ENCODE measurements at regions not wholly inside any gene's neighbourhood (a gene's known extent, or its start where the extent isn't known, plus 50 kb on each side); places are given as distances from the start of the nearest gene placed in this dataset.

DNA sequence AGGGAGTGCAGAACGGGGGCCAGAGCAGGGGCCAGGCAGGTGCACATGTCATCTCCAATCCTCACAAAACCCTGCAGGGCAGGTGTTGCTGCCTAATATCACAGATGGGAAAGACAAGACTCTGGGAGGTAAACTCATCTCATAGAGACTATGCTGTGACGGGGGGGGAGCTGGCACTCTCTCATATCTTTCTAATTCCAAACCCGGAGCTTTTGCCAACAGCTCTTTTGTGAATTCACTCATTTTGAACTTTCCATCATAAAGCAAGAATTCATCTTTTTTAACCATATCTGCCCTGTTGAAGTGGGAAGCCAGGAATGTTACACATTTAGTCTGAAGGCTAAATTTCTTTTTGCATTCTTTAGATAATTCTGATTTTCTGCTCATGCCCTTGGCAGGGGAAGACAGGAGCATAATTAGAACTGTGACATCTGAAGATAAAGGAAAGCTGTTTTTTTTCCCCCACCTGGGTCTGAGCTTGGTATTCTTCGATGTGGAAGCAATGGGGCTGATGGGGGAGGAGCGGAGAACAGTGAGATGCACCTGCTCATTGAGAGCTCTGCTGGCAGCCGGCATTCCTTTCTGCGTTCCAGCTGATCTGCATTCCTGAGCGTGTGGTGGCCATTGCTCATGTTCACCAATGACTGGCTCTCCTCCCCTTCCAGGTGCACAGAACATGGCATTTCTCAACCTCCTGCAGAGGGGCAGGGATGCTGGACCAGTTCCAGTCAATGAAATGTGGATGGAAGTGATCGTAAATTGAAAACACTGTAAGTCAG, 159.2 kb downstream of the NSG2 start:
- DNase-seq (ENCODE audit: low spot score): no peak
- H3K4me3 ChIP-seq (ENCODE audit: low read depth in 1 of 3, low read length in 3 of 3): no peak overlapping the region
- no peaks in the 10 kb centered on the region for H3K9me3 ChIP-seq (ENCODE audit: control insufficient read depth in 4 of 4, low read length in 3 of 4)
- no peaks in the 10 kb centered on the region for H3K36me3 ChIP-seq (ENCODE audit: control insufficient read depth in 4 of 4, insufficient read depth in 3 of 4, low read depth in 1 of 4, low read length in 3 of 4)
- no peak overlapping the region for H3K9ac ChIP-seq (ENCODE audit: low read depth in 1 of 2, low read length in 2 of 2)
- H3K4me1 ChIP-seq (ENCODE audit: control insufficient read depth in 4 of 4, insufficient read depth in 4 of 4, low read length in 3 of 4): no peaks in the 10 kb centered on the region
- H3K27ac ChIP-seq (ENCODE audit: low read depth in 1 of 2, low read length in 2 of 2): no peak overlapping the region
- TF ChIP-seq, protein P1, sequence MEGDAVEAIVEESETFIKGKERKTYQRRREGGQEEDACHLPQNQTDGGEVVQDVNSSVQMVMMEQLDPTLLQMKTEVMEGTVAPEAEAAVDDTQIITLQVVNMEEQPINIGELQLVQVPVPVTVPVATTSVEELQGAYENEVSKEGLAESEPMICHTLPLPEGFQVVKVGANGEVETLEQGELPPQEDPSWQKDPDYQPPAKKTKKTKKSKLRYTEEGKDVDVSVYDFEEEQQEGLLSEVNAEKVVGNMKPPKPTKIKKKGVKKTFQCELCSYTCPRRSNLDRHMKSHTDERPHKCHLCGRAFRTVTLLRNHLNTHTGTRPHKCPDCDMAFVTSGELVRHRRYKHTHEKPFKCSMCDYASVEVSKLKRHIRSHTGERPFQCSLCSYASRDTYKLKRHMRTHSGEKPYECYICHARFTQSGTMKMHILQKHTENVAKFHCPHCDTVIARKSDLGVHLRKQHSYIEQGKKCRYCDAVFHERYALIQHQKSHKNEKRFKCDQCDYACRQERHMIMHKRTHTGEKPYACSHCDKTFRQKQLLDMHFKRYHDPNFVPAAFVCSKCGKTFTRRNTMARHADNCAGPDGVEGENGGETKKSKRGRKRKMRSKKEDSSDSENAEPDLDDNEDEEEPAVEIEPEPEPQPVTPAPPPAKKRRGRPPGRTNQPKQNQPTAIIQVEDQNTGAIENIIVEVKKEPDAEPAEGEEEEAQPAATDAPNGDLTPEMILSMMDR (IDR thresholded peaks at IDR 0.05; ENCODE audit: low read depth, low read length, missing input control): no peak
- TF ChIP-seq, protein P2, sequence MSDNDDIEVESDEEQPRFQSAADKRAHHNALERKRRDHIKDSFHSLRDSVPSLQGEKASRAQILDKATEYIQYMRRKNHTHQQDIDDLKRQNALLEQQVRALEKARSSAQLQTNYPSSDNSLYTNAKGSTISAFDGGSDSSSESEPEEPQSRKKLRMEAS (IDR thresholded peaks at IDR 0.05): no peak
- TF ChIP-seq NR2F2 (IDR thresholded peaks at IDR 0.05): no peak
- TF ChIP-seq FOXA2 (IDR thresholded peaks at IDR 0.05): no peak
- no peak for TF ChIP-seq HNF4G (IDR thresholded peaks at IDR 0.05)
- TF ChIP-seq HNF4A (conservative IDR thresholded peaks at IDR 0.05): no peak
- peaks cover 0 to 4% (median 0%) of the 10 kb centered on the region in 4 donors for H3K27me3 ChIP-seq (ENCODE audit: control insufficient read depth in 4 of 4, insufficient read depth in 4 of 4, low read length in 3 of 4)
- 56% methylated on average over 9 of the region's 9 CpGs for WGBS

DNA sequence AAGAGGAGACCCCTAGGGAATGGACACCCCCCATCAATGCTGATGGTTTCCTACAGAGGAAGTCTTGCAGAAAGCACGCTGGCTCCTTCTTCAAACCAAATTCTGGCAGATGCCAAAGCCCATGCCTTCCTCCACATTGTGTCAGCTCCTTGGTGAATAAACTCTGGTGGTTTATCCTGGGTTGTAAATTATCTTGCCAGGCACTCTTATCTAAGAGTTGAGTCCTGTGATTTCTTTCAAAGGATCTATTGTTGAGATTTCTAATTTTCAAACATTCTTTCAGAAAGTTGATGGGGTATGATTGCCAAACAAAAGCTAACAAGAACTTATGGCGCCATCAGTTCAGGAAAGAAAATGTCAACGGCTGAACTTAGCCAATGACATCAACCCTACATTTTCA, 160.4 kb downstream of the NSG2 start:
- H3K27ac ChIP-seq (ENCODE audit: low read depth in 1 of 2, low read length in 2 of 2): no peak overlapping the region
- no peaks in the 10 kb centered on the region for H3K4me1 ChIP-seq (ENCODE audit: control insufficient read depth in 4 of 4, insufficient read depth in 4 of 4, low read length in 3 of 4)
- H3K9me3 ChIP-seq (ENCODE audit: control insufficient read depth in 4 of 4, low read length in 3 of 4): no peaks in the 10 kb centered on the region
- peaks cover 0 to 13% (median 0%) of the 10 kb centered on the region in 4 donors for H3K27me3 ChIP-seq (ENCODE audit: control insufficient read depth in 4 of 4, insufficient read depth in 4 of 4, low read length in 3 of 4)
- H3K9ac ChIP-seq (ENCODE audit: low read depth in 1 of 2, low read length in 2 of 2): no peak overlapping the region
- WGBS: 84% methylated on average over 3 of the region's 3 CpGs
- no peak for DNase-seq (ENCODE audit: low spot score)
- TF ChIP-seq GABPA (IDR thresholded peaks at IDR 0.05 in 1 of 2, conservative IDR thresholded peaks at IDR 0.05 in 1 of 2): no peak
- TF ChIP-seq HNF4A (conservative IDR thresholded peaks at IDR 0.05): no peak
- TF ChIP-seq, protein P3, sequence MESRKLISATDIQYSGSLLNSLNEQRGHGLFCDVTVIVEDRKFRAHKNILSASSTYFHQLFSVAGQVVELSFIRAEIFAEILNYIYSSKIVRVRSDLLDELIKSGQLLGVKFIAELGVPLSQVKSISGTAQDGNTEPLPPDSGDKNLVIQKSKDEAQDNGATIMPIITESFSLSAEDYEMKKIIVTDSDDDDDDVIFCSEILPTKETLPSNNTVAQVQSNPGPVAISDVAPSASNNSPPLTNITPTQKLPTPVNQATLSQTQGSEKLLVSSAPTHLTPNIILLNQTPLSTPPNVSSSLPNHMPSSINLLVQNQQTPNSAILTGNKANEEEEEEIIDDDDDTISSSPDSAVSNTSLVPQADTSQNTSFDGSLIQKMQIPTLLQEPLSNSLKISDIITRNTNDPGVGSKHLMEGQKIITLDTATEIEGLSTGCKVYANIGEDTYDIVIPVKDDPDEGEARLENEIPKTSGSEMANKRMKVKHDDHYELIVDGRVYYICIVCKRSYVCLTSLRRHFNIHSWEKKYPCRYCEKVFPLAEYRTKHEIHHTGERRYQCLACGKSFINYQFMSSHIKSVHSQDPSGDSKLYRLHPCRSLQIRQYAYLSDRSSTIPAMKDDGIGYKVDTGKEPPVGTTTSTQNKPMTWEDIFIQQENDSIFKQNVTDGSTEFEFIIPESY (IDR thresholded peaks at IDR 0.05): no peak
- H3K36me3 ChIP-seq (ENCODE audit: control insufficient read depth in 4 of 4, insufficient read depth in 3 of 4, low read depth in 1 of 4, low read length in 3 of 4): no peaks in the 10 kb centered on the region
- H3K4me3 ChIP-seq (ENCODE audit: low read depth in 1 of 3, low read length in 3 of 3): no peak overlapping the region

DNA sequence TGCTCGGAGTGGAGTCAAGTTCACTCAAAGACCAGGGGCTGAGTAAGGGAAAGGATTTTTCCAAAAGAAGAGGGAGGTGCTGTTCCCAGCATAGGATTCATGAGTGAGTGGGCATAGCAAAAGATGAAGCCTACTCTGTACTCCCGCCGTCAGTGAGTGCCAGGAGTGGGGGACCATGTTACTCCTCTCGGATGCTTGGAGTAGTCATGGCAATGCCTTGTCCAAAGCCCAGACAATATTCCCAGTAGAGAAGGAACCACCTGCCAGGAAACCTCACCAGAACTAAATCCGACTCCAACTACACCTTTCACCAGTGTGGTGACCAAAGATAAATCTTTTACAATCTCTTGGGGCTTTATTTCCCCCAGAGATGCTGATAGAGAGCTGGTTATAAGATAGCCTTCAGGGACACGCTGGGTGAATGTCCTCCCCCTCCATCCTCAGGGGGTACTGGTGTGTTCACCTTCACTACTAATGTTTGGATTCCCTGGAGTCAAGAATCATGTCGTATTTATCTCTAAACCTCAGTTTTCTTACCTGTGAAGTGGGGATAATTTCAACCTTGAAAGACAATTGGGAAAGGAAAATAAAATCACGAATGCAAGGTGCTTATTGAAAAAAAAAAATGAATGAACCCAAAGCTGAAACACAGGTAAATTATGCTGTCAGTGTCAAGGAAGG, 165.2 kb downstream of the NSG2 start:
- Histone ChIP-seq H3K36me3 (ENCODE audit: control insufficient read depth in 4 of 4, insufficient read depth in 3 of 4, low read depth in 1 of 4, low read length in 3 of 4) (no peaks in the 10 kb centered on the region), H3K4me1 (ENCODE audit: control insufficient read depth in 4 of 4, insufficient read depth in 4 of 4, low read length in 3 of 4) (no peaks in the 10 kb centered on the region), H3K9ac (ENCODE audit: low read depth in 1 of 2, low read length in 2 of 2) (no peak overlapping the region), H3K9me3 (ENCODE audit: control insufficient read depth in 4 of 4, low read length in 3 of 4) (no peaks in the 10 kb centered on the region), H3K27ac (ENCODE audit: low read depth in 1 of 2, low read length in 2 of 2) (no peak overlapping the region), H3K27me3 (ENCODE audit: control insufficient read depth in 4 of 4, insufficient read depth in 4 of 4, low read length in 3 of 4) (peaks cover 0 to 16% (median 2%) of the 10 kb centered on the region in 4 donors), H3K4me3 (ENCODE audit: low read depth in 1 of 3, low read length in 3 of 3) (no peak overlapping the region)
- DNase-seq (ENCODE audit: low spot score): no peak
- 57% methylated on average over 8 of the region's 8 CpGs for WGBS
- TF ChIP-seq, protein P3 (IDR thresholded peaks at IDR 0.05): no peak
- TF ChIP-seq, protein P4, sequence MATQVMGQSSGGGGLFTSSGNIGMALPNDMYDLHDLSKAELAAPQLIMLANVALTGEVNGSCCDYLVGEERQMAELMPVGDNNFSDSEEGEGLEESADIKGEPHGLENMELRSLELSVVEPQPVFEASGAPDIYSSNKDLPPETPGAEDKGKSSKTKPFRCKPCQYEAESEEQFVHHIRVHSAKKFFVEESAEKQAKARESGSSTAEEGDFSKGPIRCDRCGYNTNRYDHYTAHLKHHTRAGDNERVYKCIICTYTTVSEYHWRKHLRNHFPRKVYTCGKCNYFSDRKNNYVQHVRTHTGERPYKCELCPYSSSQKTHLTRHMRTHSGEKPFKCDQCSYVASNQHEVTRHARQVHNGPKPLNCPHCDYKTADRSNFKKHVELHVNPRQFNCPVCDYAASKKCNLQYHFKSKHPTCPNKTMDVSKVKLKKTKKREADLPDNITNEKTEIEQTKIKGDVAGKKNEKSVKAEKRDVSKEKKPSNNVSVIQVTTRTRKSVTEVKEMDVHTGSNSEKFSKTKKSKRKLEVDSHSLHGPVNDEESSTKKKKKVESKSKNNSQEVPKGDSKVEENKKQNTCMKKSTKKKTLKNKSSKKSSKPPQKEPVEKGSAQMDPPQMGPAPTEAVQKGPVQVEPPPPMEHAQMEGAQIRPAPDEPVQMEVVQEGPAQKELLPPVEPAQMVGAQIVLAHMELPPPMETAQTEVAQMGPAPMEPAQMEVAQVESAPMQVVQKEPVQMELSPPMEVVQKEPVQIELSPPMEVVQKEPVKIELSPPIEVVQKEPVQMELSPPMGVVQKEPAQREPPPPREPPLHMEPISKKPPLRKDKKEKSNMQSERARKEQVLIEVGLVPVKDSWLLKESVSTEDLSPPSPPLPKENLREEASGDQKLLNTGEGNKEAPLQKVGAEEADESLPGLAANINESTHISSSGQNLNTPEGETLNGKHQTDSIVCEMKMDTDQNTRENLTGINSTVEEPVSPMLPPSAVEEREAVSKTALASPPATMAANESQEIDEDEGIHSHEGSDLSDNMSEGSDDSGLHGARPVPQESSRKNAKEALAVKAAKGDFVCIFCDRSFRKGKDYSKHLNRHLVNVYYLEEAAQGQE (IDR thresholded peaks at IDR 0.05): no peak
- no peak for TF ChIP-seq NR2F2 (IDR thresholded peaks at IDR 0.05)
- TF ChIP-seq RAD21 (IDR thresholded peaks at IDR 0.05): no peak
- no peak for TF ChIP-seq FOXA1 (IDR thresholded peaks at IDR 0.05)
- TF ChIP-seq YY1 (IDR thresholded peaks at IDR 0.05): no peak
- TF ChIP-seq, protein P1 (IDR thresholded peaks at IDR 0.05; ENCODE audit: low read depth, low read length, missing input control): no peak
- no peak for TF ChIP-seq EGR1 (IDR thresholded peaks at IDR 0.05; ENCODE audit: low read depth in 2 of 2)
